H7 (cell line): ENCODE measurements at regions not wholly inside any gene's neighbourhood (a gene's known extent, or its start where the extent isn't known, plus 50 kb on each side); places are given as distances from the start of the nearest gene placed in this dataset.

Experiments
- DNase-seq: peaks from one replicate; pipeline ENCODE4 v3.0.0; 2012
- H3K27me3 ChIP-seq: 2 replicates; pipeline ENCODE4 v1.6.0; 2011; ENCODE audit warnings: mild to moderate bottlenecking, low read length; ENCODE audit not compliant: control insufficient read depth, insufficient read depth
- H3K36me3 ChIP-seq: replicated peaks from 2 replicates; pipeline ENCODE4 v1.5.1; 2011; ENCODE audit warnings: low read length; ENCODE audit not compliant: control insufficient read depth, insufficient read depth
- H3K4me3 ChIP-seq: 2 replicates; pipeline ENCODE4 v1.5.1; 2011; ENCODE audit warnings: low read depth, mild to moderate bottlenecking, control low read depth, low read length, moderate library complexity; ENCODE audit not compliant: insufficient read depth

GRCh38 chr4:110381784-110382183, 94.2 kb upstream of the ENPEP start:
- no peak overlapping the region for H3K4me3 ChIP-seq
- H3K36me3 ChIP-seq, result no peaks in the 10 kb centered on the region
- DNase-seq, result no peak
- H3K27me3 ChIP-seq, result no peaks in the 10 kb centered on the region

- Histone ChIP-seq H3K36me3 (no peaks in the 10 kb centered on the region), H3K27me3 (no peaks in the 10 kb centered on the region), H3K4me3 (no peak overlapping the region)
- DNase-seq, result no peak
These were observed 103.5 kb upstream of the ENPEP start for GRCh38 chr4:110372485-110372884.

GRCh38 chr4:110371016-110371770, 104.8 kb upstream of the ENPEP start:
- no peak for DNase-seq
- no peak overlapping the region for H3K4me3 ChIP-seq
- no peaks in the 10 kb centered on the region for H3K27me3 ChIP-seq
- no peaks in the 10 kb centered on the region for H3K36me3 ChIP-seq

GRCh38 chr4:110368409-110368808, 107.5 kb upstream of the ENPEP start:
- H3K4me3 ChIP-seq, result no peak overlapping the region
- no peaks in the 10 kb centered on the region for H3K27me3 ChIP-seq
- no peak for DNase-seq

GRCh38 chr4:110367156-110367555, 108.8 kb upstream of the ENPEP start:
- Histone ChIP-seq H3K4me3 (no peak overlapping the region), H3K27me3 (no peaks in the 10 kb centered on the region), H3K36me3 (no peaks in the 10 kb centered on the region)
- DNase-seq, result no peak

More at GRCh38 chr4:110368409-110368808, 107.5 kb upstream of the ENPEP start:
- no peaks in the 10 kb centered on the region for H3K36me3 ChIP-seq

GRCh38 chr4:110365761-110366160, 110.2 kb upstream of the ENPEP start:
- H3K4me3 ChIP-seq, result no peak overlapping the region
- no peaks in the 10 kb centered on the region for H3K36me3 ChIP-seq
- DNase-seq, result no peak
- no peaks in the 10 kb centered on the region for H3K27me3 ChIP-seq

GRCh38 chr4:110364911-110365520, 110.9 kb upstream of the ENPEP start:
- no peaks in the 10 kb centered on the region for H3K36me3 ChIP-seq
- no peak overlapping the region for H3K4me3 ChIP-seq
- H3K27me3 ChIP-seq, result no peaks in the 10 kb centered on the region
- DNase-seq, result no peak

GRCh38 chr4:110361921-110362320, 114.0 kb upstream of the ENPEP start:
- Histone ChIP-seq H3K27me3 (no peaks in the 10 kb centered on the region), H3K36me3 (no peaks in the 10 kb centered on the region), H3K4me3 (no peak overlapping the region)
- no peak for DNase-seq

- Histone ChIP-seq H3K4me3 (no peak overlapping the region), H3K36me3 (no peaks in the 10 kb centered on the region), H3K27me3 (no peaks in the 10 kb centered on the region)
- no peak for DNase-seq
These were observed 116.9 kb upstream of the ENPEP start for GRCh38 chr4:110359076-110359475.

- Histone ChIP-seq H3K4me3 (no peak overlapping the region), H3K36me3 (no peaks in the 10 kb centered on the region), H3K27me3 (no peaks in the 10 kb centered on the region)
- DNase-seq, result no peak
These were observed 118.4 kb upstream of the ENPEP start for GRCh38 chr4:110357521-110357920.

GRCh38 chr4:110354460-110354859, 121.5 kb upstream of the ENPEP start:
- no peak for DNase-seq
- Histone ChIP-seq H3K27me3 (no peaks in the 10 kb centered on the region), H3K36me3 (no peaks in the 10 kb centered on the region), H3K4me3 (no peak overlapping the region)

- Histone ChIP-seq H3K4me3 (no peak overlapping the region), H3K36me3 (no peaks in the 10 kb centered on the region), H3K27me3 (no peaks in the 10 kb centered on the region)
- DNase-seq, result no peak
These were observed 123.1 kb upstream of the ENPEP start for GRCh38 chr4:110352670-110353442.

GRCh38 chr4:110348711-110349383, 127.1 kb upstream of the ENPEP start:
- H3K36me3 ChIP-seq, result no peaks in the 10 kb centered on the region
- DNase-seq, result no peak
- H3K4me3 ChIP-seq, result no peak overlapping the region
- H3K27me3 ChIP-seq, result no peaks in the 10 kb centered on the region

GRCh38 chr4:110347805-110348204, 128.2 kb upstream of the ENPEP start:
- Histone ChIP-seq H3K36me3 (no peaks in the 10 kb centered on the region), H3K27me3 (no peaks in the 10 kb centered on the region), H3K4me3 (no peak overlapping the region)
- DNase-seq, result no peak
